OCI-LY3 (cell line): ENCODE measurements at regions not wholly inside any gene's neighbourhood (a gene's known extent, or its start where the extent isn't known, plus 50 kb on each side); places are given as distances from the start of the nearest gene placed in this dataset.

ENCODE experiments used
- EZH2phosphoT487 ChIP-seq: fragments of 200-600 bp; shearing (Covaris generic); IDR thresholded peaks from 2 replicates; pipeline ENCODE4 v1.6.1; 2018; ENCODE audit warnings: antibody characterized with exemption, mixed run types, low read depth
- TF ChIP-seq, protein P1 (sequence below): fragments of 200-600, 300-600 bp; sonication (generic); IDR thresholded peaks from 2 replicates; pipeline ENCODE4 v1.5.1; 2014; ENCODE audit warnings: antibody characterized with exemption, low read length, low read depth

- TF ChIP-seq, protein P1, sequence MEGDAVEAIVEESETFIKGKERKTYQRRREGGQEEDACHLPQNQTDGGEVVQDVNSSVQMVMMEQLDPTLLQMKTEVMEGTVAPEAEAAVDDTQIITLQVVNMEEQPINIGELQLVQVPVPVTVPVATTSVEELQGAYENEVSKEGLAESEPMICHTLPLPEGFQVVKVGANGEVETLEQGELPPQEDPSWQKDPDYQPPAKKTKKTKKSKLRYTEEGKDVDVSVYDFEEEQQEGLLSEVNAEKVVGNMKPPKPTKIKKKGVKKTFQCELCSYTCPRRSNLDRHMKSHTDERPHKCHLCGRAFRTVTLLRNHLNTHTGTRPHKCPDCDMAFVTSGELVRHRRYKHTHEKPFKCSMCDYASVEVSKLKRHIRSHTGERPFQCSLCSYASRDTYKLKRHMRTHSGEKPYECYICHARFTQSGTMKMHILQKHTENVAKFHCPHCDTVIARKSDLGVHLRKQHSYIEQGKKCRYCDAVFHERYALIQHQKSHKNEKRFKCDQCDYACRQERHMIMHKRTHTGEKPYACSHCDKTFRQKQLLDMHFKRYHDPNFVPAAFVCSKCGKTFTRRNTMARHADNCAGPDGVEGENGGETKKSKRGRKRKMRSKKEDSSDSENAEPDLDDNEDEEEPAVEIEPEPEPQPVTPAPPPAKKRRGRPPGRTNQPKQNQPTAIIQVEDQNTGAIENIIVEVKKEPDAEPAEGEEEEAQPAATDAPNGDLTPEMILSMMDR, result no peak
- TF ChIP-seq EZH2phosphoT487, result no peak
These were observed 58.5 kb upstream of the LPP start for GRCh38 chr3:188095431-188095830.
